Vagina (tissue), 2 donors: ENCODE measurements at regions not wholly inside any gene's neighbourhood (a gene's known extent, or its start where the extent isn't known, plus 50 kb on each side); places are given as distances from the start of the nearest gene placed in this dataset.

Experiments
- DNase-seq, 2 donors: peaks; one replicate each; pipeline ENCODE4 v3.0.0-alpha.2; 2017; ENCODE audit errors: extremely low spot score in 2 of 2
- H3K27ac ChIP-seq: fragments of 200-600 bp; sonication (generic); one replicate; pipeline ENCODE4 v1.5.1; 2019
- H3K27me3 ChIP-seq: fragments of 200-600 bp; sonication (generic); one replicate; pipeline ENCODE4 v1.5.1; 2019
- H3K36me3 ChIP-seq, 2 donors: fragments of 200-600 bp; sonication (generic); one replicate each; pipeline ENCODE4 v1.5.1; 2017 to 2019
- H3K4me1 ChIP-seq: fragments of 200-600 bp; sonication (generic); one replicate; pipeline ENCODE4 v1.5.1; 2019
- H3K4me3 ChIP-seq, 2 donors: fragments of 200-600 bp; sonication (generic); 1 replicate in 1 of 2; 2 replicates in 1 of 2; pipeline ENCODE4 v1.5.1; 2016 to 2019
- H3K9me3 ChIP-seq: fragments of 200-600 bp; sonication (generic); one replicate; pipeline ENCODE4 v1.5.1; 2019
- POLR2A ChIP-seq, 2 donors: fragments of 450-650 bp; IDR thresholded peaks; one replicate each; pipeline ENCODE4 v1.6.1; 2017; ENCODE audit warnings: antibody characterized with exemption in 2 of 2, mild to moderate bottlenecking in 2 of 2, moderate library complexity in 2 of 2
- POLR2AphosphoS5 ChIP-seq, 2 donors: sonication (generic); formaldehyde crosslinking; IDR thresholded peaks; one replicate each; pipeline ENCODE4 v1.9.0; 2017; ENCODE audit warnings: antibody characterized with exemption in 2 of 2, mild to moderate bottlenecking in 2 of 2, low read depth in 1 of 2; ENCODE audit not compliant: insufficient read depth in 1 of 2
- intact Hi-C: fragments of 100-400 bp; cut with DNase I; formaldehyde crosslinking; loops from one replicate; pipeline ENCODE4 v1.15.1; 2023
- TF ChIP-seq, protein P1 (sequence below), 3 experiments: fragments of 450-650 bp in 2 of 3; fragments of 200-600 bp in 1 of 3; sonication (generic) in 1 of 3; IDR thresholded peaks; one replicate each; pipeline ENCODE4 v1.5.1; 2017 to 2019; ENCODE audit warnings: antibody characterized with exemption in 3 of 3, mild to moderate bottlenecking in 2 of 3, moderate library complexity in 2 of 3

DNA sequence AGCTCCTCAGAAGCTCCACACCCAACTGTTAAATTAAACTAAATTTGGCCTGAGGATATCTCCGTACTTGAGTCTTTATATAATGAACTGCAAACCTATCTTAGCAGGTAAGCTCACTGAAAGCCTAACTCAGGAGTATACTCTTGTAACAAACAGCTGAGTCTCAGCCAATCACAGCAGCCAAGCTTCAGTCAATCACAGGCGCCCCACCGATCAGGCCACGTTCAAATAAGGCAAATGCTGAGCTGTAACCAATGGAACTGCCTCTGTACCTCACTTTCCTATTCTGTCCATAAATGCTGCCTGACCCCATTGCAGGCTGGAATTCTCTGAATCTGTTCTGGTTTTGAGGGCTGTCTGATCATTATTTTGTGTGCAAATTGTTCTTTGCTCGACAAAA lies 93.0 kb upstream of the CES5A start:
- no peak overlapping the region for H3K27ac ChIP-seq
- H3K27me3 ChIP-seq: no peaks in the 10 kb centered on the region
- H3K4me3 ChIP-seq: no peak overlapping the region
- H3K4me1 ChIP-seq: peaks cover 6% of the 10 kb centered on the region
- H3K36me3 ChIP-seq: no peaks in the 10 kb centered on the region
- DNase-seq: no peak
- TF ChIP-seq POLR2AphosphoS5 (IDR thresholded peaks at IDR 0.05; ENCODE audit: insufficient read depth in 1 of 2, low read depth in 1 of 2) (no peak), POLR2A (IDR thresholded peaks at IDR 0.05) (no peak)
- TF ChIP-seq, protein P1, sequence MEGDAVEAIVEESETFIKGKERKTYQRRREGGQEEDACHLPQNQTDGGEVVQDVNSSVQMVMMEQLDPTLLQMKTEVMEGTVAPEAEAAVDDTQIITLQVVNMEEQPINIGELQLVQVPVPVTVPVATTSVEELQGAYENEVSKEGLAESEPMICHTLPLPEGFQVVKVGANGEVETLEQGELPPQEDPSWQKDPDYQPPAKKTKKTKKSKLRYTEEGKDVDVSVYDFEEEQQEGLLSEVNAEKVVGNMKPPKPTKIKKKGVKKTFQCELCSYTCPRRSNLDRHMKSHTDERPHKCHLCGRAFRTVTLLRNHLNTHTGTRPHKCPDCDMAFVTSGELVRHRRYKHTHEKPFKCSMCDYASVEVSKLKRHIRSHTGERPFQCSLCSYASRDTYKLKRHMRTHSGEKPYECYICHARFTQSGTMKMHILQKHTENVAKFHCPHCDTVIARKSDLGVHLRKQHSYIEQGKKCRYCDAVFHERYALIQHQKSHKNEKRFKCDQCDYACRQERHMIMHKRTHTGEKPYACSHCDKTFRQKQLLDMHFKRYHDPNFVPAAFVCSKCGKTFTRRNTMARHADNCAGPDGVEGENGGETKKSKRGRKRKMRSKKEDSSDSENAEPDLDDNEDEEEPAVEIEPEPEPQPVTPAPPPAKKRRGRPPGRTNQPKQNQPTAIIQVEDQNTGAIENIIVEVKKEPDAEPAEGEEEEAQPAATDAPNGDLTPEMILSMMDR (IDR thresholded peaks at IDR 0.05): no peak
- intact Hi-C loops: no loop called here
- no peaks in the 10 kb centered on the region for H3K9me3 ChIP-seq

DNA sequence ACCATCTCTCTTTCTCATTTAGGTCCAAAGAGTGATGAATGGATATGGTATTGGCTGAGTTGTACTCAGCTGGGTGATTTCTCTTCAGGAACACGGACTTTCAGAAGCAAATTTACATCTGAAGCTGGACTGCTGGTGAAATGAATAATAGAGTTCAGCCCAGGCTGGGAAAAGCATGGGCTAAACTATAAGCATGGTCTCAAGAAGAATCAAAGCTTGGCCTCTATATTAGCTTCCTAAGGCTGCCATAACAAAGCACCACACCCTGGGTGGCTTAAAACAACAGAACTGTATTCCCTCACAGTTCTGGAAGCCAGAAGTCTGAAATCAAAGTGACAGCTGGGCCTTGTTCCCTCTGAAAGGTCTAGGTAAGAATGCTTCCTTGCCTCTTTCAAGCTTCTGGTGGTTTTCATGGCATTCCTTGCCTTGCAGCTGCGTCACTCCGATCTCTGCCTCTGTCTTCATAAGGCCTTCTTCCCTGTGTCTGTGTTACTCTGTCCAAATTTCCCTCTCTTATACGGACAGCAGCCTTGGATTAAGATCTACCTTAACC lies 89.8 kb upstream of the CES5A start:
- Histone ChIP-seq H3K4me3 (no peak overlapping the region), H3K4me1 (peaks cover 6% of the 10 kb centered on the region), H3K27ac (no peak overlapping the region), H3K27me3 (no peaks in the 10 kb centered on the region), H3K9me3 (no peaks in the 10 kb centered on the region), H3K36me3 (no peaks in the 10 kb centered on the region)
- TF ChIP-seq, protein P1 (IDR thresholded peaks at IDR 0.05): no peak
- no peak for TF ChIP-seq POLR2AphosphoS5 (IDR thresholded peaks at IDR 0.05; ENCODE audit: insufficient read depth in 1 of 2, low read depth in 1 of 2)
- no peak for TF ChIP-seq POLR2A (IDR thresholded peaks at IDR 0.05)
- intact Hi-C loops: no loop called here
- no peak for DNase-seq

DNA sequence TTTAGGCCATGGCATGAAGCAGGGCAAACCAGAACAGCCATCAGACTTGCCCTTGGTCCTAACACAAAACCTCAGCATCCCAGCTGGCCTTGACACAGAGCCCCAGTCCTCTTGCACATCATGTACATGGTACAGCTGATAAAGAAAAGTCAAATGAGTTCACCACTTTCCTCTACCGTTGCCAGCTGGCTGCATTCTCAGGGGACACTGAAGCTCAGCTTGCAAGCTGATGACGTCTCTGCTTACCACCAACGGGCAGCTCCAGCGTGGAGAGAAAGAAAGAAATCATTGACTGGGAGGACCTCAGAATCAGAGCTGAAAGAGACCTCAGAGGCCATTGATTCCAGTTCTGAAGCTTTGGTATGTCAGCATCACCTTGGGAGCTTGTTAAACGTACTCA lies 80.7 kb upstream of the CES5A start:
- no peak overlapping the region for H3K4me3 ChIP-seq
- no peaks in the 10 kb centered on the region for H3K27me3 ChIP-seq
- H3K36me3 ChIP-seq: no peaks in the 10 kb centered on the region
- no peaks in the 10 kb centered on the region for H3K9me3 ChIP-seq
- TF ChIP-seq, protein P1 (IDR thresholded peaks at IDR 0.05): no peak
- TF ChIP-seq POLR2AphosphoS5 (IDR thresholded peaks at IDR 0.05; ENCODE audit: insufficient read depth in 1 of 2, low read depth in 1 of 2) (no peak), POLR2A (IDR thresholded peaks at IDR 0.05) (no peak)
- H3K4me1 ChIP-seq: no peaks in the 10 kb centered on the region
- H3K27ac ChIP-seq: no peak overlapping the region
- no peak for DNase-seq
- intact Hi-C loops: no loop called here

DNA sequence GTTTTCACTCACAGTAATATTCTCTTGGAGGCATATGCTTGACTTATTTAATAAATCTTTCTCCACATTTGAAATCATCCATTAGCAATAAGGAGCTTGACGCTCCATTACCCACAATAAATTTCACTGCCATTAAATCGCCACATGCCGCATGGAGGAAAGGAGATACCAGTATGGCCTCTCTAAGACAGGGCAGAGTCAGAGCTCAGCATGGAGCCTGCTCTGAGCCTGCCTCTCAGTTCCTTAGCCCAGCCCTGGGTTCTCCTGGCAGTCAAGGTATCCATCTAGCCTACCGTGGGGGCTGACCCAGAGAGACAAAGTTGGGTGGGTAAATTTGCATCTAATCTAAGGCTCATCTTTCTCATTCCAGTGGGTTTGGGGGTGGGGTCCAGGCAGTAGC lies 80.3 kb upstream of the CES5A start:
- Histone ChIP-seq H3K4me1 (no peaks in the 10 kb centered on the region), H3K4me3 (no peak overlapping the region), H3K36me3 (no peaks in the 10 kb centered on the region), H3K27me3 (no peaks in the 10 kb centered on the region), H3K9me3 (no peaks in the 10 kb centered on the region), H3K27ac (no peak overlapping the region)
- no peak for DNase-seq
- no peak for TF ChIP-seq POLR2AphosphoS5 (IDR thresholded peaks at IDR 0.05; ENCODE audit: insufficient read depth in 1 of 2, low read depth in 1 of 2)
- TF ChIP-seq, protein P1 (IDR thresholded peaks at IDR 0.05): no peak
- TF ChIP-seq POLR2A (IDR thresholded peaks at IDR 0.05): no peak
- intact Hi-C loops: no loop called here

DNA sequence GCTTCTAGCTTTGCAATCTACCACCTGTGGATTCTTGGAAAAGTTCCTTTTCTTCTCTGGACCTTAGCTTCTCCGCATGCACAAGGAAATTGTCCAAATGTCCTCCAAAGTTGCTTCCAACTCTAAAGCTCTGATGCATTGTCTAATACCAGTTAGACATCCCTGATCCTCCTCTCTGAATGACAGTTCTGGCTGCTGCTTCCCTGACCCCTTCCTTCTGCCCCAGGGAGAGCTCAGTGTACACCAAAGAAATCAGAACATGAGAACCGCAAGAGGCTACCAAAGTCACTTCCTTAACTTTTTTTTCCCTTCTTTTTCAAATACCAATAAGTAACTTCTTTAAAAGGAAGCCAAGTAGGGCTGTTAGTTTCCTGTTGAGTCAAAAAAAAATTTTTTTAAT lies 79.7 kb upstream of the CES5A start:
- Histone ChIP-seq H3K27me3 (no peaks in the 10 kb centered on the region), H3K9me3 (no peaks in the 10 kb centered on the region), H3K36me3 (no peaks in the 10 kb centered on the region), H3K4me1 (no peaks in the 10 kb centered on the region), H3K27ac (no peak overlapping the region), H3K4me3 (no peak overlapping the region)
- intact Hi-C loops: no loop called here
- no peak for DNase-seq
- no peak for TF ChIP-seq POLR2A (IDR thresholded peaks at IDR 0.05)
- TF ChIP-seq, protein P1 (IDR thresholded peaks at IDR 0.05): no peak
- TF ChIP-seq POLR2AphosphoS5 (IDR thresholded peaks at IDR 0.05; ENCODE audit: insufficient read depth in 1 of 2, low read depth in 1 of 2): no peak
